IMR-90 (cell line): ENCODE measurements at regions not wholly inside any gene's neighbourhood (a gene's known extent, or its start where the extent isn't known, plus 50 kb on each side); places are given as distances from the start of the nearest gene placed in this dataset.

Source experiments
- FOS ChIP-seq: fragments of 150-350 bp; IDR thresholded peaks from 2 replicates; pipeline ENCODE4 v1.6.1; 2016; ENCODE audit warnings: low read depth, low read length
- MAFK ChIP-seq: IDR thresholded peaks from 2 replicates; pipeline ENCODE4 v1.6.1; 2012; ENCODE audit warnings: low read depth, low read length, improper control_type of control experiment
- POLR2A ChIP-seq: IDR thresholded peaks from 2 replicates; pipeline ENCODE4 v1.6.1; 2012; ENCODE audit warnings: mild to moderate bottlenecking, low read depth, low read length
- RAD21 ChIP-seq: IDR thresholded peaks from 2 replicates; pipeline ENCODE4 v1.6.1; 2012; ENCODE audit warnings: low read length, improper control_type of control experiment
- SMC3 ChIP-seq: fragments of 150-350 bp; IDR thresholded peaks from 2 replicates; pipeline ENCODE4 v1.6.1; 2016; ENCODE audit warnings: low read depth, mild to moderate bottlenecking, antibody characterized with exemption, low read length, moderate library complexity
- TF ChIP-seq, protein P1 (sequence below): conservative IDR thresholded peaks from 2 replicates; pipeline ENCODE4 v1.5.1; 2012; ENCODE audit warnings: mild to moderate bottlenecking, low read depth, low read length, improper control_type of control experiment

DNA sequence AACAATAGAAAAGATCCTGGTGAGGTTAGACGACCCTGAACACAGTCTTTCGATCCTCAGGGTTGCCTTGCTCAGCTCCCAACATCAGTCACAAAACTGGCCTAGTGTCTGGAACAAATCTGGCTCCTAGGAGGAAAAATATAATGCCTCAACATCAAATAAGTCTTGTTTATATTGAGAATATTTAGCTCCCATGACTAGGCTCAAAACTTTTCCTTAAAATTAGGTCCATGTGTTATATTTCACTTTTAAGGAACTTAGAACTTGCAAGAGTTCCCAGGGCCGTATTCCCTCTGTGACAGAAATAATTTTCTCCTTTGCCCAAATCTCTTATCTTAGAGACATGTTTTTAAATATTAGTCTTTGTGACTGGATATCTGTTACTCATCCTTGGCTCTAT, 819.7 kb upstream of the ZEB2 start:
- TF ChIP-seq, protein P1, sequence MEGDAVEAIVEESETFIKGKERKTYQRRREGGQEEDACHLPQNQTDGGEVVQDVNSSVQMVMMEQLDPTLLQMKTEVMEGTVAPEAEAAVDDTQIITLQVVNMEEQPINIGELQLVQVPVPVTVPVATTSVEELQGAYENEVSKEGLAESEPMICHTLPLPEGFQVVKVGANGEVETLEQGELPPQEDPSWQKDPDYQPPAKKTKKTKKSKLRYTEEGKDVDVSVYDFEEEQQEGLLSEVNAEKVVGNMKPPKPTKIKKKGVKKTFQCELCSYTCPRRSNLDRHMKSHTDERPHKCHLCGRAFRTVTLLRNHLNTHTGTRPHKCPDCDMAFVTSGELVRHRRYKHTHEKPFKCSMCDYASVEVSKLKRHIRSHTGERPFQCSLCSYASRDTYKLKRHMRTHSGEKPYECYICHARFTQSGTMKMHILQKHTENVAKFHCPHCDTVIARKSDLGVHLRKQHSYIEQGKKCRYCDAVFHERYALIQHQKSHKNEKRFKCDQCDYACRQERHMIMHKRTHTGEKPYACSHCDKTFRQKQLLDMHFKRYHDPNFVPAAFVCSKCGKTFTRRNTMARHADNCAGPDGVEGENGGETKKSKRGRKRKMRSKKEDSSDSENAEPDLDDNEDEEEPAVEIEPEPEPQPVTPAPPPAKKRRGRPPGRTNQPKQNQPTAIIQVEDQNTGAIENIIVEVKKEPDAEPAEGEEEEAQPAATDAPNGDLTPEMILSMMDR: no peak
- TF ChIP-seq SMC3: no peak
- no peak for TF ChIP-seq POLR2A
- TF ChIP-seq MAFK: no peak
- TF ChIP-seq RAD21: no peak
- TF ChIP-seq FOS: no peak
